OCI-M2 (cell line): ENCODE measurements at regions not wholly inside any gene's neighbourhood (a gene's known extent, or its start where the extent isn't known, plus 50 kb on each side); places are given as distances from the start of the nearest gene placed in this dataset.
"Not testable (repeated sequence)": the region's sequence is repeated elsewhere in the genome, so short reads cannot be mapped to it uniquely, and the experiment has no call there.

Experiments used
- DNase-seq: peaks from one replicate; lab custom pipeline; 2025; ENCODE audit not compliant: unreplicated experiment; lab: John Stamatoyannopoulos, UW

- no peak for DNase-seq
These were observed 500.5 kb downstream of the BRINP3 start for GRCh38 chr1:189977184-189977583.

GRCh38 chr1:189983166-189983890, 494.3 kb downstream of the BRINP3 start:
- no peak for DNase-seq

GRCh38 chr1:189986516-189986915, 491.1 kb downstream of the BRINP3 start:
- no peak for DNase-seq

- no peak for DNase-seq
These were observed 490.2 kb downstream of the BRINP3 start for GRCh38 chr1:189987509-189987908.

GRCh38 chr1:189992856-189993255, 484.8 kb downstream of the BRINP3 start:
- no peak for DNase-seq

GRCh38 chr1:190000365-190000872, 477.2 kb downstream of the BRINP3 start:
- DNase-seq: no peak

- no peak for DNase-seq
These were observed 476.5 kb downstream of the BRINP3 start for GRCh38 chr1:190001187-190001586.

GRCh38 chr1:190003376-190003775, 474.3 kb downstream of the BRINP3 start:
- DNase-seq: no peak

- DNase-seq: no peak
These were observed 466.1 kb downstream of the BRINP3 start for GRCh38 chr1:190011585-190011984.

GRCh38 chr1:190019151-190019550, 458.5 kb downstream of the BRINP3 start:
- not testable (repeated sequence) for DNase-seq

GRCh38 chr1:190019717-190020116, 457.9 kb downstream of the BRINP3 start:
- DNase-seq: no peak

GRCh38 chr1:190022709-190023108, 455.0 kb downstream of the BRINP3 start:
- DNase-seq: no peak

- DNase-seq: no peak
These were observed 448.2 kb downstream of the BRINP3 start for GRCh38 chr1:190029441-190029840.

GRCh38 chr1:190043655-190044054, 434.0 kb downstream of the BRINP3 start:
- no peak for DNase-seq

GRCh38 chr1:190046231-190046630, 431.4 kb downstream of the BRINP3 start:
- no peak for DNase-seq
